ENCODE measurements at regions not wholly inside any gene's neighbourhood (a gene's known extent, or its start where the extent isn't known, plus 50 kb on each side); places are given as distances from the start of the nearest gene placed in this dataset.

- Histone ChIP-seq H3K27ac (no peak overlapping the region), H3K4me3 (no peak overlapping the region)
- TF ChIP-seq EZH2 (IDR thresholded peaks at IDR 0.05) (no peak), FOXP2 (optimal IDR thresholded peaks at IDR 0.05; ENCODE audit: control extremely low read depth, extremely low read length, insufficient read depth) (no peak), POLR2AphosphoS5 (IDR thresholded peaks at IDR 0.05; ENCODE audit: borderline replicate concordance, low read depth, low read length) (no peak)
These were observed 175.4 kb upstream of the RFC3 start for GRCh38 chr13:33642374-33643065.

GRCh38 chr13:33644581-33645543, 173.1 kb upstream of the RFC3 start:
- Histone ChIP-seq H3K27ac (no peak overlapping the region), H3K9ac (ENCODE audit: insufficient read length) (no peak overlapping the region), H3K9me3 (ENCODE audit: low read depth, low read length) (no peaks in the 10 kb centered on the region), H3K36me3 (ENCODE audit: insufficient read depth, low read length) (no peaks in the 10 kb centered on the region), H3K4me3 (no peak overlapping the region)
- TF ChIP-seq EZH2 (IDR thresholded peaks at IDR 0.05) = no peak
- TF ChIP-seq FOXP2 (optimal IDR thresholded peaks at IDR 0.05; ENCODE audit: control extremely low read depth, extremely low read length, insufficient read depth) = no peak
- TF ChIP-seq POLR2AphosphoS5 (IDR thresholded peaks at IDR 0.05; ENCODE audit: borderline replicate concordance, low read depth, low read length) = no peak
- no peak for DNase-seq (ENCODE audit: low read depth, low spot score)

More at GRCh38 chr13:33642374-33643065, 175.4 kb upstream of the RFC3 start:
- Histone ChIP-seq H3K36me3 (ENCODE audit: insufficient read depth, low read length) (no peaks in the 10 kb centered on the region), H3K9me3 (ENCODE audit: low read depth, low read length) (no peaks in the 10 kb centered on the region), H3K9ac (ENCODE audit: insufficient read length) (no peak overlapping the region)
- no peak for DNase-seq (ENCODE audit: low read depth, low spot score)

GRCh38 chr13:33645591-33646554, 172.1 kb upstream of the RFC3 start:
- H3K27ac ChIP-seq = no peak overlapping the region
- H3K9ac ChIP-seq (ENCODE audit: insufficient read length) = no peak overlapping the region
- H3K4me3 ChIP-seq = no peak overlapping the region
- DNase-seq (ENCODE audit: low read depth, low spot score) = no peak
- no peaks in the 10 kb centered on the region for H3K9me3 ChIP-seq (ENCODE audit: low read depth, low read length)
- H3K36me3 ChIP-seq (ENCODE audit: insufficient read depth, low read length) = no peaks in the 10 kb centered on the region
- TF ChIP-seq EZH2 (IDR thresholded peaks at IDR 0.05) (no peak), POLR2AphosphoS5 (IDR thresholded peaks at IDR 0.05; ENCODE audit: borderline replicate concordance, low read depth, low read length) (no peak), FOXP2 (optimal IDR thresholded peaks at IDR 0.05; ENCODE audit: control extremely low read depth, extremely low read length, insufficient read depth) (no peak)

- Histone ChIP-seq H3K4me3 (no peak overlapping the region), H3K36me3 (ENCODE audit: insufficient read depth, low read length) (no peaks in the 10 kb centered on the region), H3K9me3 (ENCODE audit: low read depth, low read length) (no peaks in the 10 kb centered on the region), H3K27ac (no peak overlapping the region), H3K9ac (ENCODE audit: insufficient read length) (no peak overlapping the region)
- DNase-seq (ENCODE audit: low read depth, low spot score) = no peak
- TF ChIP-seq FOXP2 (optimal IDR thresholded peaks at IDR 0.05; ENCODE audit: control extremely low read depth, extremely low read length, insufficient read depth) (no peak), EZH2 (IDR thresholded peaks at IDR 0.05) (no peak), POLR2AphosphoS5 (IDR thresholded peaks at IDR 0.05; ENCODE audit: borderline replicate concordance, low read depth, low read length) (no peak)
These were observed 168.6 kb upstream of the RFC3 start for GRCh38 chr13:33649212-33649878.

- no peaks in the 10 kb centered on the region for H3K9me3 ChIP-seq (ENCODE audit: low read depth, low read length)
- H3K27ac ChIP-seq = no peak overlapping the region
- no peaks in the 10 kb centered on the region for H3K36me3 ChIP-seq (ENCODE audit: insufficient read depth, low read length)
- TF ChIP-seq FOXP2 (optimal IDR thresholded peaks at IDR 0.05; ENCODE audit: control extremely low read depth, extremely low read length, insufficient read depth) (no peak), EZH2 (IDR thresholded peaks at IDR 0.05) (no peak), POLR2AphosphoS5 (IDR thresholded peaks at IDR 0.05; ENCODE audit: borderline replicate concordance, low read depth, low read length) (no peak)
- no peak for DNase-seq (ENCODE audit: low read depth, low spot score)
- H3K9ac ChIP-seq (ENCODE audit: insufficient read length) = no peak overlapping the region
- no peak overlapping the region for H3K4me3 ChIP-seq
These were observed 166.2 kb upstream of the RFC3 start for GRCh38 chr13:33651766-33652165.

GRCh38 chr13:33657274-33657673, 160.7 kb upstream of the RFC3 start:
- TF ChIP-seq FOXP2 (optimal IDR thresholded peaks at IDR 0.05; ENCODE audit: control extremely low read depth, extremely low read length, insufficient read depth) (no peak), POLR2AphosphoS5 (IDR thresholded peaks at IDR 0.05; ENCODE audit: borderline replicate concordance, low read depth, low read length) (no peak)

GRCh38 chr13:33659466-33659865, 158.5 kb upstream of the RFC3 start:
- Histone ChIP-seq H3K27ac (no peak overlapping the region), H3K9ac (ENCODE audit: insufficient read length) (no peak overlapping the region), H3K9me3 (ENCODE audit: low read depth, low read length) (no peaks in the 10 kb centered on the region), H3K4me3 (no peak overlapping the region), H3K36me3 (ENCODE audit: insufficient read depth, low read length) (no peaks in the 10 kb centered on the region)
- TF ChIP-seq POLR2AphosphoS5 (IDR thresholded peaks at IDR 0.05; ENCODE audit: borderline replicate concordance, low read depth, low read length) = no peak
- TF ChIP-seq FOXP2 (optimal IDR thresholded peaks at IDR 0.05; ENCODE audit: control extremely low read depth, extremely low read length, insufficient read depth) = no peak
- no peak for TF ChIP-seq EZH2 (IDR thresholded peaks at IDR 0.05)
- no peak for DNase-seq (ENCODE audit: low read depth, low spot score)

More at GRCh38 chr13:33657274-33657673, 160.7 kb upstream of the RFC3 start:
- H3K9ac ChIP-seq (ENCODE audit: insufficient read length) = no peak overlapping the region
- no peaks in the 10 kb centered on the region for H3K36me3 ChIP-seq (ENCODE audit: insufficient read depth, low read length)
- no peak overlapping the region for H3K27ac ChIP-seq
- DNase-seq (ENCODE audit: low read depth, low spot score) = no peak
- H3K9me3 ChIP-seq (ENCODE audit: low read depth, low read length) = no peaks in the 10 kb centered on the region
- no peak overlapping the region for H3K4me3 ChIP-seq

Measured in SK-N-MC (cell line).